ENCODE measurements at regions not wholly inside any gene's neighbourhood (a gene's known extent, or its start where the extent isn't known, plus 50 kb on each side); places are given as distances from the start of the nearest gene placed in this dataset.
A peak's percentile ranks its signal among the peaks of the same experiment; 100 is the strongest.
"Not testable (repeated sequence)": the region's sequence is repeated elsewhere in the genome, so short reads cannot be mapped to it uniquely, and the experiment has no call there.

GRCh38 chr7:48992816-48993215 is 68.5 kb downstream of the CDC14C start:
- DNase-seq: no peak

- DNase-seq: peak; percentile 30
Observed at GRCh38 chr7:49001610-49002033, 77.3 kb downstream of the CDC14C start.

GRCh38 chr7:49010717-49011116 is 86.4 kb downstream of the CDC14C start:
- no peak for DNase-seq

GRCh38 chr7:49014870-49015269 is 90.5 kb downstream of the CDC14C start:
- DNase-seq: no peak

GRCh38 chr7:49020145-49020544 is 95.8 kb downstream of the CDC14C start:
- no peak for DNase-seq

- DNase-seq: no peak
Observed at GRCh38 chr7:49022448-49022847, 98.1 kb downstream of the CDC14C start.

GRCh38 chr7:49023345-49024328 is 99.3 kb downstream of the CDC14C start:
- DNase-seq: no peak

- DNase-seq: no peak
Observed at GRCh38 chr7:49030221-49030620, 105.9 kb downstream of the CDC14C start.

- not testable (repeated sequence) for DNase-seq
Observed at GRCh38 chr7:49033140-49033539, 108.8 kb downstream of the CDC14C start.

- DNase-seq: no peak
Observed at GRCh38 chr7:49037346-49038210, 113.2 kb downstream of the CDC14C start.

GRCh38 chr7:49038821-49039358 is 114.5 kb downstream of the CDC14C start:
- DNase-seq: no peak

GRCh38 chr7:49060743-49061142 is 136.4 kb downstream of the CDC14C start:
- DNase-seq: no peak

GRCh38 chr7:49074538-49074937 is 150.2 kb downstream of the CDC14C start:
- no peak for DNase-seq

GRCh38 chr7:49080896-49081475 is 156.6 kb downstream of the CDC14C start:
- no peak for DNase-seq

GRCh38 chr7:49088017-49088416 is 163.7 kb downstream of the CDC14C start:
- DNase-seq: no peak

- no peak for DNase-seq
Observed at GRCh38 chr7:49089717-49090116, 165.4 kb downstream of the CDC14C start.

- DNase-seq: no peak
Observed at GRCh38 chr7:49091089-49091488, 166.7 kb downstream of the CDC14C start.

- no peak for DNase-seq
Observed at GRCh38 chr7:49091519-49091918, 167.2 kb downstream of the CDC14C start.

- no peak for DNase-seq
Observed at GRCh38 chr7:49093218-49093617, 168.9 kb downstream of the CDC14C start.

- no peak for DNase-seq
Observed at GRCh38 chr7:49094866-49095265, 170.5 kb downstream of the CDC14C start.

GRCh38 chr7:49099587-49100326 is 175.4 kb downstream of the CDC14C start:
- no peak for DNase-seq

Measured in NCI-H1092 (cell line).